Parathyroid adenoma (tissue), 2 donors: ENCODE measurements at regions not wholly inside any gene's neighbourhood (a gene's known extent, or its start where the extent isn't known, plus 50 kb on each side); places are given as distances from the start of the nearest gene placed in this dataset.

Experiments
- H2AFZ ChIP-seq: fragments of 300-600 bp; sonication (generic); one replicate; pipeline ENCODE4 v1.7.0; 2017; ENCODE audit warnings: antibody characterized with exemption, mild to moderate bottlenecking
- H3K27ac ChIP-seq: fragments of 300-600 bp; sonication (generic); one replicate; pipeline ENCODE4 v1.7.0; 2017
- H3K27me3 ChIP-seq: fragments of 300-600 bp; sonication (generic); one replicate; pipeline ENCODE4 v1.7.0; 2017; ENCODE audit warnings: low read length; ENCODE audit not compliant: control insufficient read depth, insufficient read depth
- H3K36me3 ChIP-seq: fragments of 300-600 bp; sonication (generic); one replicate; pipeline ENCODE4 v1.7.0; 2017; ENCODE audit warnings: low read length; ENCODE audit not compliant: control insufficient read depth, insufficient read depth
- H3K4me1 ChIP-seq: fragments of 300-600 bp; sonication (generic); one replicate; pipeline ENCODE4 v1.7.0; 2017; ENCODE audit warnings: control low read depth
- H3K4me2 ChIP-seq: fragments of 300-600 bp; sonication (generic); one replicate; pipeline ENCODE4 v1.7.0; 2017; ENCODE audit warnings: low read length
- H3K4me3 ChIP-seq: fragments of 300-600 bp; sonication (generic); one replicate; pipeline ENCODE4 v1.7.0; 2017; ENCODE audit warnings: low read depth, low read length
- H3K79me2 ChIP-seq: fragments of 300-600 bp; sonication (generic); one replicate; pipeline ENCODE4 v1.7.0; 2017; ENCODE audit warnings: control low read depth
- H3K9ac ChIP-seq: fragments of 300-600 bp; sonication (generic); one replicate; pipeline ENCODE4 v1.7.0; 2017; ENCODE audit warnings: mild to moderate bottlenecking
- H3K9me3 ChIP-seq: fragments of 300-600 bp; sonication (generic); one replicate; pipeline ENCODE4 v1.7.0; 2017; ENCODE audit warnings: low read length; ENCODE audit not compliant: control insufficient read depth
- CTCF ChIP-seq: fragments of 300-600 bp; sonication (generic); IDR thresholded peaks from one replicate; pipeline ENCODE4 v1.7.0; 2017; ENCODE audit warnings: antibody characterized with exemption, mild to moderate bottlenecking
- donor health status: primary hyperparathyroidism.

- no peak overlapping the region for H3K4me2 ChIP-seq
- no peak overlapping the region for H3K4me3 ChIP-seq
- no peaks in the 10 kb centered on the region for H3K79me2 ChIP-seq
- no peak overlapping the region for H3K9ac ChIP-seq
- H3K27me3 ChIP-seq, result no peaks in the 10 kb centered on the region
- TF ChIP-seq CTCF, result no peak
- H3K9me3 ChIP-seq, result no peaks in the 10 kb centered on the region
- H3K4me1 ChIP-seq, result no peaks in the 10 kb centered on the region
- H3K27ac ChIP-seq, result no peak overlapping the region
- no peaks in the 10 kb centered on the region for H3K36me3 ChIP-seq
- H2AFZ ChIP-seq, result no peak overlapping the region
Measured at GRCh38 chr5:62083247-62083646, 222.8 kb upstream of the KIF2A start.

GRCh38 chr5:62083661-62084060 is 222.3 kb upstream of the KIF2A start:
- H3K27ac ChIP-seq, result no peak overlapping the region
- H3K4me3 ChIP-seq, result no peak overlapping the region
- H2AFZ ChIP-seq, result no peak overlapping the region
- no peak overlapping the region for H3K9ac ChIP-seq
- no peaks in the 10 kb centered on the region for H3K79me2 ChIP-seq
- no peaks in the 10 kb centered on the region for H3K27me3 ChIP-seq
- no peaks in the 10 kb centered on the region for H3K4me1 ChIP-seq
- no peaks in the 10 kb centered on the region for H3K36me3 ChIP-seq
- no peak for TF ChIP-seq CTCF
- H3K4me2 ChIP-seq, result no peak overlapping the region
- no peaks in the 10 kb centered on the region for H3K9me3 ChIP-seq

GRCh38 chr5:62084391-62084790 is 221.6 kb upstream of the KIF2A start:
- no peak for TF ChIP-seq CTCF

GRCh38 chr5:62090953-62091352 is 215.1 kb upstream of the KIF2A start:
- TF ChIP-seq CTCF, result no peak

More at GRCh38 chr5:62084391-62084790, 221.6 kb upstream of the KIF2A start:
- Histone ChIP-seq H3K79me2 (no peaks in the 10 kb centered on the region), H2AFZ (no peak overlapping the region), H3K4me1 (no peaks in the 10 kb centered on the region), H3K9me3 (no peaks in the 10 kb centered on the region), H3K4me2 (no peak overlapping the region), H3K4me3 (no peak overlapping the region), H3K27ac (no peak overlapping the region), H3K36me3 (no peaks in the 10 kb centered on the region), H3K27me3 (no peaks in the 10 kb centered on the region), H3K9ac (no peak overlapping the region)

GRCh38 chr5:62093411-62093810 is 212.6 kb upstream of the KIF2A start:
- Histone ChIP-seq H2AFZ (peak overlapping the region; percentile 69), H3K4me3 (peak overlapping the region; percentile 38), H3K4me1 (peaks cover 5% of the 10 kb centered on the region), H3K9me3 (no peaks in the 10 kb centered on the region), H3K79me2 (no peaks in the 10 kb centered on the region), H3K4me2 (peak overlapping the region; percentile 20), H3K27me3 (no peaks in the 10 kb centered on the region), H3K9ac (no peak overlapping the region), H3K27ac (no peak overlapping the region), H3K36me3 (no peaks in the 10 kb centered on the region)
- no peak for TF ChIP-seq CTCF

More at GRCh38 chr5:62090953-62091352, 215.1 kb upstream of the KIF2A start:
- no peaks in the 10 kb centered on the region for H3K79me2 ChIP-seq
- H3K27ac ChIP-seq, result no peak overlapping the region
- H3K9me3 ChIP-seq, result no peaks in the 10 kb centered on the region
- no peaks in the 10 kb centered on the region for H3K27me3 ChIP-seq
- no peak overlapping the region for H3K9ac ChIP-seq
- H3K4me1 ChIP-seq, result peaks cover 5% of the 10 kb centered on the region
- H2AFZ ChIP-seq, result no peak overlapping the region
- H3K36me3 ChIP-seq, result no peaks in the 10 kb centered on the region
- no peak overlapping the region for H3K4me3 ChIP-seq
- H3K4me2 ChIP-seq, result no peak overlapping the region
